SK-N-MC (cell line): ENCODE measurements at regions not wholly inside any gene's neighbourhood (a gene's known extent, or its start where the extent isn't known, plus 50 kb on each side); places are given as distances from the start of the nearest gene placed in this dataset.

Experiments
- DNase-seq: peaks from one replicate; pipeline ENCODE4 v3.0.0-alpha.2; 2011; ENCODE audit warnings: low read depth, low spot score
- H3K27ac ChIP-seq: fragments of 200-600 bp; sonication (generic); 2 replicates; pipeline ENCODE4 v1.5.1; 2016; ENCODE audit warnings: mixed run types
- H3K36me3 ChIP-seq: fragments of 200-600 bp; sonication (generic); 2 replicates; pipeline ENCODE4 v1.6.1; 2017; ENCODE audit warnings: antibody characterized with exemption, low read length, mixed read lengths; ENCODE audit not compliant: insufficient read depth
- H3K4me3 ChIP-seq: fragments of 200-600 bp; sonication (generic); 2 replicates; pipeline ENCODE4 v1.5.1; 2016
- H3K9ac ChIP-seq: fragments of 200-600 bp; sonication (generic); 2 replicates; pipeline ENCODE4 v1.8.0; 2017; ENCODE audit warnings: mixed run types, mixed read lengths; ENCODE audit not compliant: insufficient read length
- H3K9me3 ChIP-seq: fragments of 200-600 bp; sonication (generic); 2 replicates; pipeline ENCODE4 v1.6.1; 2017; ENCODE audit warnings: low read depth, mild to moderate bottlenecking, antibody characterized with exemption, low read length, moderate library complexity, mixed read lengths
- EZH2 ChIP-seq: fragments of 200-600 bp; sonication (generic); IDR thresholded peaks from one replicate; pipeline ENCODE4 v1.6.1; 2017; ENCODE audit warnings: antibody characterized with exemption
- FOXP2 ChIP-seq: optimal IDR thresholded peaks from 2 replicates; pipeline ENCODE3; 2011; ENCODE audit warnings: mild to moderate bottlenecking, moderate library complexity; ENCODE audit not compliant: insufficient read depth; ENCODE audit errors: extremely low read length, control extremely low read depth
- POLR2AphosphoS5 ChIP-seq: IDR thresholded peaks from 2 replicates; pipeline ENCODE4 v1.6.1; 2012; ENCODE audit warnings: mild to moderate bottlenecking, low read depth, low read length, borderline replicate concordance

- no peak for TF ChIP-seq EZH2
- no peak for TF ChIP-seq FOXP2
- no peak for TF ChIP-seq POLR2AphosphoS5
- Histone ChIP-seq H3K36me3 (no peaks in the 10 kb centered on the region), H3K27ac (peak overlapping the region; percentile 65), H3K9ac (no peak overlapping the region), H3K4me3 (no peak overlapping the region), H3K9me3 (no peaks in the 10 kb centered on the region; the same call in 1 of the 2 replicates)
- peak; percentile 34 for DNase-seq
These were observed 400.4 kb upstream of the LRRTM4 start for GRCh38 chr2:77922567-77922966.

- H3K27ac ChIP-seq: no peak overlapping the region
- no peak for DNase-seq
- H3K9me3 ChIP-seq: no peaks in the 10 kb centered on the region; the same call in 1 of the 2 replicates
- H3K9ac ChIP-seq: no peak overlapping the region
- H3K36me3 ChIP-seq: no peaks in the 10 kb centered on the region
- no peak overlapping the region for H3K4me3 ChIP-seq
- TF ChIP-seq FOXP2 (no peak), EZH2 (no peak), POLR2AphosphoS5 (no peak)
These were observed 415.2 kb upstream of the LRRTM4 start for GRCh38 chr2:77937366-77937765.

GRCh38 chr2:77938462-77938861, 416.3 kb upstream of the LRRTM4 start:
- Histone ChIP-seq H3K9me3 (no peaks in the 10 kb centered on the region), H3K36me3 (no peaks in the 10 kb centered on the region), H3K9ac (no peak overlapping the region), H3K4me3 (no peak overlapping the region), H3K27ac (no peak overlapping the region)
- TF ChIP-seq FOXP2 (no peak), POLR2AphosphoS5 (no peak), EZH2 (no peak)
- DNase-seq: no peak

- no peak for DNase-seq
- Histone ChIP-seq H3K9ac (no peak overlapping the region), H3K36me3 (no peaks in the 10 kb centered on the region), H3K9me3 (no peaks in the 10 kb centered on the region), H3K4me3 (no peak overlapping the region), H3K27ac (no peak overlapping the region)
- TF ChIP-seq EZH2: no peak
- TF ChIP-seq POLR2AphosphoS5: no peak
- no peak for TF ChIP-seq FOXP2
These were observed 417.2 kb upstream of the LRRTM4 start for GRCh38 chr2:77939370-77939769.

- no peak for DNase-seq
- TF ChIP-seq EZH2: no peak
- TF ChIP-seq FOXP2: no peak
- no peak for TF ChIP-seq POLR2AphosphoS5
These were observed 417.6 kb upstream of the LRRTM4 start for GRCh38 chr2:77939801-77940200.

GRCh38 chr2:77954931-77955330, 432.8 kb upstream of the LRRTM4 start:
- no peak overlapping the region for H3K4me3 ChIP-seq
- H3K36me3 ChIP-seq: no peaks in the 10 kb centered on the region
- H3K9me3 ChIP-seq: no peaks in the 10 kb centered on the region
- no peak overlapping the region for H3K27ac ChIP-seq
- DNase-seq: no peak
- TF ChIP-seq EZH2: no peak
- TF ChIP-seq FOXP2: no peak
- no peak for TF ChIP-seq POLR2AphosphoS5
- H3K9ac ChIP-seq: no peak overlapping the region

More at GRCh38 chr2:77939801-77940200, 417.6 kb upstream of the LRRTM4 start:
- no peak overlapping the region for H3K4me3 ChIP-seq
- no peak overlapping the region for H3K27ac ChIP-seq
- H3K9ac ChIP-seq: no peak overlapping the region
- no peaks in the 10 kb centered on the region for H3K36me3 ChIP-seq
- H3K9me3 ChIP-seq: no peaks in the 10 kb centered on the region

- H3K27ac ChIP-seq: peak overlapping the region; percentile 54; the same call in 1 of the 2 replicates
- DNase-seq: no peak
- TF ChIP-seq EZH2 (no peak), FOXP2 (no peak), POLR2AphosphoS5 (no peak)
These were observed 440.8 kb upstream of the LRRTM4 start for GRCh38 chr2:77962943-77963342.

GRCh38 chr2:77977471-77978063, 455.4 kb upstream of the LRRTM4 start:
- no peaks in the 10 kb centered on the region for H3K36me3 ChIP-seq
- no peak overlapping the region for H3K9ac ChIP-seq
- 0 out of 2 replicates have a peak, but pooled peaks cover 2% of the 10 kb centered on the region for H3K9me3 ChIP-seq
- DNase-seq: no peak
- no peak overlapping the region for H3K4me3 ChIP-seq
- no peak for TF ChIP-seq FOXP2
- TF ChIP-seq POLR2AphosphoS5: no peak
- H3K27ac ChIP-seq: no peak overlapping the region

More at GRCh38 chr2:77962943-77963342, 440.8 kb upstream of the LRRTM4 start:
- H3K4me3 ChIP-seq: peak overlapping the region; percentile 30; the same call in 1 of the 2 replicates
- no peaks in the 10 kb centered on the region for H3K36me3 ChIP-seq
- H3K9me3 ChIP-seq: no peaks in the 10 kb centered on the region
- H3K9ac ChIP-seq: peak overlapping the region; percentile 29

GRCh38 chr2:77995161-77995560, 473.0 kb upstream of the LRRTM4 start:
- Histone ChIP-seq H3K9ac (no peak overlapping the region), H3K36me3 (no peaks in the 10 kb centered on the region), H3K27ac (no peak overlapping the region), H3K4me3 (no peak overlapping the region), H3K9me3 (no peaks in the 10 kb centered on the region)
- DNase-seq: no peak
- TF ChIP-seq EZH2 (no peak), POLR2AphosphoS5 (no peak), FOXP2 (no peak)
